Left ventricle myocardium superior (tissue), 1 donor: ENCODE measurements at regions not wholly inside any gene's neighbourhood (a gene's known extent, or its start where the extent isn't known, plus 50 kb on each side); places are given as distances from the start of the nearest gene placed in this dataset.

Source experiments
- ATAC-seq: fragments of 200-7000 bp; cut with Tn5 transposase; one replicate; pipeline ENCODE4 v1.9.1; 2020; ENCODE audit warnings: mild to moderate bottlenecking, moderate library complexity
- DNase-seq: peaks from one replicate; pipeline ENCODE4 v3.0.0-alpha.2; 2020
- intact Hi-C: fragments of 100-400 bp; cut with micrococcal nuclease; formaldehyde crosslinking; loops from one replicate; pipeline ENCODE4 v1.11.0; 2022
- donor health status: DM: no; HTN: yes; CAD: no; lungs with severe emphysema.

GRCh38 chr12:88946372-88946997 is 366.2 kb upstream of the KITLG start:
- DNase-seq (no peak), ATAC-seq (peak; percentile 49)
- intact Hi-C loops: no loop called here

GRCh38 chr12:88945051-88945732 is 364.9 kb upstream of the KITLG start:
- intact Hi-C loops: no loop called here
- ATAC-seq: no peak
- no peak for DNase-seq

GRCh38 chr12:88944397-88944796 is 364.1 kb upstream of the KITLG start:
- intact Hi-C loops: no loop called here
- DNase-seq: no peak
- ATAC-seq: no peak

- ATAC-seq (no peak), DNase-seq (no peak)
- intact Hi-C loops: no loop called here
Observed at GRCh38 chr12:88940854-88941253, 360.6 kb upstream of the KITLG start.

- no peak for ATAC-seq
- no peak for DNase-seq
- intact Hi-C loops: no loop called here
Observed at GRCh38 chr12:88935856-88936255, 355.6 kb upstream of the KITLG start.

- ATAC-seq (no peak), DNase-seq (no peak)
- intact Hi-C loops: no loop called here
Observed at GRCh38 chr12:88934163-88934747, 354.0 kb upstream of the KITLG start.

GRCh38 chr12:88932457-88932856 is 352.2 kb upstream of the KITLG start:
- no peak for ATAC-seq
- DNase-seq: no peak
- intact Hi-C loops: no loop called here

- intact Hi-C loops: no loop called here
- no peak for ATAC-seq
- no peak for DNase-seq
Observed at GRCh38 chr12:88931598-88931997, 351.3 kb upstream of the KITLG start.

- ATAC-seq (no peak), DNase-seq (no peak)
- intact Hi-C loops: no loop called here
Observed at GRCh38 chr12:88925454-88925853, 345.2 kb upstream of the KITLG start.

- DNase-seq (no peak), ATAC-seq (no peak)
- intact Hi-C loops: no loop called here
Observed at GRCh38 chr12:88924162-88924561, 343.9 kb upstream of the KITLG start.

- intact Hi-C loops: no loop called here
- ATAC-seq: no peak
- no peak for DNase-seq
Observed at GRCh38 chr12:88923631-88924030, 343.4 kb upstream of the KITLG start.

- no peak for DNase-seq
- no peak for ATAC-seq
- intact Hi-C loops: no loop called here
Observed at GRCh38 chr12:88922816-88923215, 342.5 kb upstream of the KITLG start.

- DNase-seq: no peak
- ATAC-seq: no peak
- intact Hi-C loops: no loop called here
Observed at GRCh38 chr12:88921890-88922532, 341.7 kb upstream of the KITLG start.

- DNase-seq: no peak
- no peak for ATAC-seq
- intact Hi-C loops: no loop called here
Observed at GRCh38 chr12:88921434-88921833, 341.2 kb upstream of the KITLG start.

GRCh38 chr12:88918161-88918560 is 337.9 kb upstream of the KITLG start:
- ATAC-seq (no peak), DNase-seq (no peak)
- intact Hi-C loops: no loop called here

- ATAC-seq (no peak), DNase-seq (no peak)
- intact Hi-C loops: no loop called here
Observed at GRCh38 chr12:88914967-88915366, 334.7 kb upstream of the KITLG start.

- intact Hi-C loops: no loop called here
- ATAC-seq (no peak), DNase-seq (no peak)
Observed at GRCh38 chr12:88909510-88909909, 329.2 kb upstream of the KITLG start.

- intact Hi-C loops: no loop called here
- ATAC-seq (no peak), DNase-seq (no peak)
Observed at GRCh38 chr12:88908345-88908744, 328.1 kb upstream of the KITLG start.

GRCh38 chr12:88904705-88905104 is 324.4 kb upstream of the KITLG start:
- ATAC-seq (no peak), DNase-seq (no peak)
- intact Hi-C loops: no loop called here

- DNase-seq (no peak), ATAC-seq (no peak)
- intact Hi-C loops: no loop called here
Observed at GRCh38 chr12:88903333-88903732, 323.1 kb upstream of the KITLG start.
